Thyroid gland (tissue), 4 donors: ENCODE measurements at regions not wholly inside any gene's neighbourhood (a gene's known extent, or its start where the extent isn't known, plus 50 kb on each side); places are given as distances from the start of the nearest gene placed in this dataset.
"Not testable (repeated sequence)": the region's sequence is repeated elsewhere in the genome, so short reads cannot be mapped to it uniquely, and the experiment has no call there.

ENCODE experiments used
- DNase-seq, 2 donors: peaks; one replicate each; pipeline ENCODE4 v3.0.0-alpha.2; 2019
- H3K27ac ChIP-seq, 3 donors: fragments of 200-600 bp; sonication (generic); 1 replicate in 2 of 3; 2 replicates in 1 of 3; pipeline ENCODE4 v1.5.1; 2016 to 2019; ENCODE audit warnings: mild to moderate bottlenecking in 1 of 3, moderate library complexity in 1 of 3
- H3K27me3 ChIP-seq: fragments of 200-600 bp; sonication (generic); one replicate; pipeline ENCODE4 v1.5.1; 2019
- H3K36me3 ChIP-seq, 2 donors: fragments of 200-600 bp; sonication (generic); one replicate each; pipeline ENCODE4 v1.5.1; 2016 to 2019
- H3K4me1 ChIP-seq, 2 donors: fragments of 200-600 bp; sonication (generic); one replicate each; pipeline ENCODE4 v1.5.1; 2017 to 2019
- H3K4me3 ChIP-seq, 3 donors: fragments of 200-600 bp; sonication (generic); replicated peaks in 1 of 3; 1 replicate in 2 of 3; 2 replicates in 1 of 3; pipeline ENCODE4 v1.5.1; 2016; ENCODE audit warnings: mild to moderate bottlenecking in 1 of 3
- H3K9me3 ChIP-seq: fragments of 200-600 bp; sonication (generic); one replicate; pipeline ENCODE4 v1.5.1; 2017
- WGBS, 2 donors: methylation state at CpG; one replicate each; pipeline ENCODE4 v1.1.5; 2017; 5-methylcytosine and 5-hydroxymethylcytosine counted together
- intact Hi-C: fragments of 100-400 bp; cut with DNase I; formaldehyde crosslinking; loops from one replicate; pipeline ENCODE4 v1.15.1; 2023

GRCh38 chr2:87151835-87152493 is 130.3 kb upstream of the PLGLB1 start:
- H3K4me1 ChIP-seq, DNase-seq, intact Hi-C loops, H3K9me3 ChIP-seq, H3K27me3 ChIP-seq, H3K36me3 ChIP-seq, H3K4me3 ChIP-seq, H3K27ac ChIP-seq: not testable (repeated sequence)
- no CpG with 5 or more reads among the region's 7 CpGs for WGBS, 2 donors

- DNase-seq, H3K27ac ChIP-seq, H3K27me3 ChIP-seq, H3K9me3 ChIP-seq, H3K4me1 ChIP-seq, intact Hi-C loops, H3K4me3 ChIP-seq, H3K36me3 ChIP-seq: not testable (repeated sequence)
- 83% methylated on average over 2 of the region's 2 CpGs for WGBS, 2 donors
Observed at GRCh38 chr2:87174454-87174853, 152.8 kb upstream of the PLGLB1 start.

- H3K27ac ChIP-seq, DNase-seq, H3K9me3 ChIP-seq, H3K4me1 ChIP-seq, H3K4me3 ChIP-seq, H3K27me3 ChIP-seq, intact Hi-C loops, H3K36me3 ChIP-seq: not testable (repeated sequence)
- WGBS, 2 donors = 63 to 67% methylated on average over 1 of the region's 5 CpGs
Observed at GRCh38 chr2:87183373-87183772, 161.7 kb upstream of the PLGLB1 start.

GRCh38 chr2:87184260-87184659 is 162.6 kb upstream of the PLGLB1 start:
- H3K4me1 ChIP-seq, H3K27ac ChIP-seq, H3K36me3 ChIP-seq, H3K27me3 ChIP-seq, DNase-seq, H3K9me3 ChIP-seq, H3K4me3 ChIP-seq, intact Hi-C loops: not testable (repeated sequence)
- WGBS, 2 donors = 100% methylated on average over 2 of the region's 3 CpGs

GRCh38 chr2:87189214-87189613 is 167.6 kb upstream of the PLGLB1 start:
- H3K9me3 ChIP-seq, H3K36me3 ChIP-seq, H3K27me3 ChIP-seq, intact Hi-C loops, H3K4me1 ChIP-seq, H3K27ac ChIP-seq, DNase-seq, H3K4me3 ChIP-seq: not testable (repeated sequence)
- 89% methylated on average over 1 of the region's 3 CpGs; no CpG with 5 or more reads in 1 of the 2 donors for WGBS, 2 donors

GRCh38 chr2:87193336-87193735 is 171.7 kb upstream of the PLGLB1 start:
- H3K27ac ChIP-seq, H3K4me3 ChIP-seq, H3K36me3 ChIP-seq, H3K27me3 ChIP-seq, intact Hi-C loops, H3K4me1 ChIP-seq, DNase-seq, H3K9me3 ChIP-seq: not testable (repeated sequence)
- 28 to 48% methylated on average over 2 of the region's 7 CpGs for WGBS, 2 donors

- H3K27me3 ChIP-seq, H3K4me3 ChIP-seq, H3K27ac ChIP-seq, intact Hi-C loops, H3K4me1 ChIP-seq, H3K36me3 ChIP-seq, DNase-seq, H3K9me3 ChIP-seq: not testable (repeated sequence)
- 90 to 100% methylated on average over 1 of the region's 2 CpGs for WGBS, 2 donors
Observed at GRCh38 chr2:87194254-87194999, 172.8 kb upstream of the PLGLB1 start.

- WGBS, 2 donors = 87 to 92% methylated on average over 2 to 3 of the region's 3 CpGs
Observed at GRCh38 chr2:87196720-87197388, 175.2 kb upstream of the PLGLB1 start.

GRCh38 chr2:87198422-87198821 is 176.8 kb upstream of the PLGLB1 start:
- H3K4me3 ChIP-seq, H3K9me3 ChIP-seq, DNase-seq, H3K27me3 ChIP-seq, H3K4me1 ChIP-seq, intact Hi-C loops, H3K27ac ChIP-seq, H3K36me3 ChIP-seq: not testable (repeated sequence)
- 31 to 93% methylated on average over 2 of the region's 2 CpGs for WGBS, 2 donors

More at GRCh38 chr2:87196720-87197388, 175.2 kb upstream of the PLGLB1 start:
- H3K27ac ChIP-seq, DNase-seq, intact Hi-C loops, H3K4me3 ChIP-seq, H3K9me3 ChIP-seq, H3K36me3 ChIP-seq, H3K4me1 ChIP-seq, H3K27me3 ChIP-seq: not testable (repeated sequence)

- H3K27ac ChIP-seq, H3K36me3 ChIP-seq, H3K27me3 ChIP-seq, H3K4me1 ChIP-seq, H3K9me3 ChIP-seq, DNase-seq, intact Hi-C loops, H3K4me3 ChIP-seq: not testable (repeated sequence)
- WGBS, 2 donors = no CpG with 5 or more reads among the region's 9 CpGs
Observed at GRCh38 chr2:87199228-87199627, 177.6 kb upstream of the PLGLB1 start.

GRCh38 chr2:87204569-87205147 is 183.0 kb upstream of the PLGLB1 start:
- H3K9me3 ChIP-seq, DNase-seq, H3K36me3 ChIP-seq, H3K4me3 ChIP-seq, H3K4me1 ChIP-seq, intact Hi-C loops, H3K27me3 ChIP-seq, H3K27ac ChIP-seq: not testable (repeated sequence)
- 94 to 100% methylated on average over 2 of the region's 8 CpGs for WGBS, 2 donors

GRCh38 chr2:87212938-87213337 is 191.3 kb upstream of the PLGLB1 start:
- DNase-seq, H3K36me3 ChIP-seq, H3K27me3 ChIP-seq, H3K9me3 ChIP-seq, H3K27ac ChIP-seq, H3K4me3 ChIP-seq, H3K4me1 ChIP-seq, intact Hi-C loops: not testable (repeated sequence)
- WGBS, 2 donors = 75 to 88% methylated on average over 1 of the region's 3 CpGs
